ENCODE measurements at regions not wholly inside any gene's neighbourhood (a gene's known extent, or its start where the extent isn't known, plus 50 kb on each side); places are given as distances from the start of the nearest gene placed in this dataset.
"Not testable (repeated sequence)": the region's sequence is repeated elsewhere in the genome, so short reads cannot be mapped to it uniquely, and the experiment has no call there.

DNA sequence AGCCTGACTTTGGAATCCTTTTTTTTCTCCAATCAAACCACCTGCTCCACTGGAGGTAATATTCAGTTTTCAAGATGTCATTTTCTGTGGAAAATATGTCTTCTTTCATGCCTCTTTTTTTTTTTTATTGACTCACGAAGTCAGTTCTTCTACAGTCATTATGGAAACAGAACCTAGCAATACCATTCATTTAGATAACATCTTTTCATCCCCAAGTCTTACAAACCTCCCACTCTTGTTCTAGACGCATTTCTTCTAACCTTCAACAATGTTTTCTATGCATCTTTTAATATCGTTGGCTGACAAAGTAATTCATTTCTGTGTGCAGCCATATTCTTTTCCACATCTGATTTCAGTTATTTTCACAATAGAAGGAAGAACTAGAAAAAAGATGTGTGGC is 474.3 kb upstream of the CCDC196 start:
- DNase-seq (ENCODE audit: low read depth, low spot score) = no peak

DNA sequence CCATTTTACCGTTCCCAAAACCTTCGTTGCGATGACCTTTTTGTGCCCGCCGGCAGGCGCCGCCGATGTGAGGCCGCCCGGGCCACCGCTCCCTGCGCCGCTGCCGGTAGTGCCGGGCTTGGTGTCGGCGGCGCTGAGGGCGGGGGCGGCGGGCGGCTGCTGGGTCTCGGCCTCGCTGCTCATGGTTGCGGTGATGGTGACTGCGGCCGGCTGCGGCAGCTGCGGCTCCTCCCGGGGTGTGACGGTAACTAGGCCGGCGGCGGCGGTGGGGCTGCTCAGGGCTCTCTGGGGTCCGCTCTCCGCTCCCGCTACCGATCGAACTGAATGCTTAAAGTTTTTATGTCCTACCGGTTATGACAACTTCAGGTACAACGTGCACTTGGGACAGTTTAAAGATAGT is 472.6 kb upstream of the CCDC196 start:
- not testable (repeated sequence) for DNase-seq (ENCODE audit: low read depth, low spot score)

DNA sequence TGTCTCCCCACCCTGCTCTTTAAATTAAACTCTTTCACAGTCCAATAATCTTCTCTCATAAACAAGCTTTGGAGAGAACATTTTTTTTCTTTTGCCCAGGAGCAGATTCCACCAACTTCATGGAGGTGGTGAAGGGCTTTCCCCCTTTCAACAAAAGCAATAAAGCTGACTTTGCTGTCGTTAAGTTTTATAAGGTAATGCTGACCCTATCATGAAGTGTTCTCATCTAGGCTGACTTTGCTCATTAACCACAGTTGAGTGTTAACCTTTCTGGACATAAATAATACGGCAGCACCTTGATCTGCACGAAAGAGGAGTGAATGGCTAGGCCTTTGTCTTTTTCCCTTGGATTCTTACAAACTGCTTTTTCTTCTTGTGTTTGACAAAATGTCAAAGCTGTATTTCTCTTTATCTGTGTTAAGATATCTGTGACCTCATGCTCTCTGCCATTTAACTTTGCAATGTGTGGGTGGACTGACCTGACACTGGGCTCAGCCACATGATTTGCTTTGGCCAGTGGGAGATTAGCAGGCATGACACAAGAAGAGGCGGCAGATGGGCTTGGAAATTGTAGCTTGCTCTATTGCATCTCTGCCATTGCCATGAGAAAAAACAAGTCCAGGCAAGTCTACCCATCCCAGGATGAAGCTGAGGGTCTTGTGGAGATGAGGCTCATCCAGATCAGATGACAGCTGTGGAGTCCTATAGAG is 470.9 kb upstream of the CCDC196 start:
- no peak for DNase-seq (ENCODE audit: low read depth, low spot score)

DNA sequence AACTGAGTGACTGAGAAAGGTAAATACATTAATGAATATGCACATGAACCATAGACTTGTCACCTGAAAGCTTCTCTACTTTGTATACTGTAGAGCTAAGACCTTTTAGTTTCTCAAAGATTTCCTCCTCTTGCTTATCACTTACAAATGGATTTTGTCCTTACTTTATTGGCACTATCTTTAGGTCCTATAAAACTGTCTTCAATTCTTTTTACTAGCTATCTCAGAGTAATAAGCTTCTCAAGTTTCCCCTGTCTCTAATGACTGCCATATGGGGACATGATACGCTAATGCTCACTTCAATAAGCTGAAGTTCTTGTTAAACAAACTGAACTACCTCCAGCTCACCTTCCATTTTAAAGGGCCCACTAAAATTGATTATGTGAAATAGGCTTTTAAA is 468.2 kb upstream of the CCDC196 start:
- DNase-seq (ENCODE audit: low read depth, low spot score) = no peak

DNA sequence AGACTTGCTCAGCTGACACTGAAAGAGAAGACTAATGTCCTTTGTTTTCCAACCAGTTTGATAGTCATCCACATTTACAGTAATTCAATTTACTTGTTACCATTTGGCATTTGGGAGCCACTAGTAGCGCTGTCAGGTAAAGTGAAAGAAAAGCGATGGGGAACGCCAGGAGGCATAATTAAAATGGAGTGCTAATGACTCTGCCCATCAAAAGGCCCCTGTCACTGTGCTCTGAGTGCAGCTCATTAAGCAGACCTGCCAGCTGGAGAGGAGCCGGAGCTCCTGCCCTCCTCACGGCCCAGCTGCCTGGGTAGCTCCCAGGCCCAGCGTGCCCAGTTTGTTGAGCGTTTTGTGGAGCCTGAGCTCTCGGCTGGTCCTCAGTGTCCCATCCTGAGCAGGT is 463.6 kb upstream of the CCDC196 start:
- no peak for DNase-seq (ENCODE audit: low read depth, low spot score)

- no peak for DNase-seq (ENCODE audit: low read depth, low spot score)
Observed at GRCh38 chr14:66025779-66026178, 460.4 kb upstream of the CCDC196 start.

- not testable (repeated sequence) for DNase-seq (ENCODE audit: low read depth, low spot score)
Observed at GRCh38 chr14:66031981-66032380, 454.2 kb upstream of the CCDC196 start.

- no peak for DNase-seq (ENCODE audit: low read depth, low spot score)
Observed at GRCh38 chr14:66032800-66033199, 453.4 kb upstream of the CCDC196 start.

- DNase-seq (ENCODE audit: low read depth, low spot score) = no peak
Observed at GRCh38 chr14:66036547-66036946, 449.6 kb upstream of the CCDC196 start.

- DNase-seq (ENCODE audit: low read depth, low spot score) = no peak
Observed at GRCh38 chr14:66037361-66037760, 448.8 kb upstream of the CCDC196 start.

GRCh38 chr14:66038212-66038611 is 448.0 kb upstream of the CCDC196 start:
- no peak for DNase-seq (ENCODE audit: low read depth, low spot score)

DNA sequence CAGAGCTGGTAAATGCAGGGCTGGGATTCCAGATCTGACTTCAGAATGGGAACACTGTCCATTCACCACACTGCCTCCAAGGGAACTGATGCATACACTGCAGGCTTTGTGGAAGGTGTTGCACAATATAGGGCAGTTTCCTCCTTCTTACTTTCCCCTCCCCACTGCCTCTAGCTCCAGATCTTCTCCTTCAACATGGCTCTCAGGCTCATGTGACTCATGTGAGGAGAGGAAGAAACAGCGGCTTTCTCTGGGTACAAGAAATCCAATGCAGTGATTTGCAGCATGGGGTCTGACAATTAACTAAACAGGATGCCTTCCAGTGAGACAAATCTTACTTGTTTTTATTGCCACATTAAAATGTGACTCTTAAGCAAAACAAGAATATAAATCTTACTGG is 447.6 kb upstream of the CCDC196 start:
- no peak for DNase-seq (ENCODE audit: low read depth, low spot score)

- no peak for DNase-seq (ENCODE audit: low read depth, low spot score)
Observed at GRCh38 chr14:66039495-66039894, 446.7 kb upstream of the CCDC196 start.

DNA sequence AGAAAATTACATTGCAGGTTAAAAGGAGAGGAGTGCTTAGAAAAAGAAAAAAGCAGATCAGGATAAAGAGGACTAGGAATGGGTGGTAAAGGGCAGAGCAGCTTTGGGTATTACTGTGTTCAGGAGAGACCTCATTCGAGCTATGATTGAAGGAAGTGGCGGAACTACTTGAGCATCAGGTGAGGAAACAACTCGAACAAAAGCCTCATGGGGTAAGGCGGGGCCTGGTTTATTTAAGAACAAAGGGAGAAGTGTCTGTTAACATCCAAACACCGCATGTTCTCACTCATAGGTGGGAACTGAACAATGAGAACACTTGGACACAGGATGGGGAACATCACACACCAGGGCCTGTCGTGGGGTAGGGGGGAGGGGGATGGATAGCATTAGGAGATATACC is 444.6 kb upstream of the CCDC196 start:
- DNase-seq (ENCODE audit: low read depth, low spot score) = no peak

- no peak for DNase-seq (ENCODE audit: low read depth, low spot score)
Observed at GRCh38 chr14:66043921-66044320, 442.2 kb upstream of the CCDC196 start.

GRCh38 chr14:66045572-66046021 is 440.6 kb upstream of the CCDC196 start:
- no peak for DNase-seq (ENCODE audit: low read depth, low spot score)

DNA sequence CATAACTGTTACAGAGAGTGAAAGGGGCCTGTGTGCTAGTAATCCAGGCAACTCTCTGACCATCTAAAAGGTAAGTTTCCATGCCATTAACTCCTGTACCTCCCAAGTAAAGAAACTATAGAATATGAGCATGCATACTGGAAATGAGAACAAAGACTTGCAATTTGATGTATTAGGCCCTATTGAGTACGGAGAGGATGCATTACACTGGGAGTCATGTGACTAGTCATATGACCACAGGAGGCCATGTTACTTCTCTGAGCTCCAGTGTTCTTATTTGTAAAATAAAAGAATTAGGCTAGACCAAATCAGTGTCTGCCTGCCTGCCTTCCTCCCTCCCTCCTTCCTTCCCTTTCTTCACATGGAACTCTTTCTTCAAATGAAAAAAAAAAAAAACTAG is 440.1 kb upstream of the CCDC196 start:
- no peak for DNase-seq (ENCODE audit: low read depth, low spot score)

DNA sequence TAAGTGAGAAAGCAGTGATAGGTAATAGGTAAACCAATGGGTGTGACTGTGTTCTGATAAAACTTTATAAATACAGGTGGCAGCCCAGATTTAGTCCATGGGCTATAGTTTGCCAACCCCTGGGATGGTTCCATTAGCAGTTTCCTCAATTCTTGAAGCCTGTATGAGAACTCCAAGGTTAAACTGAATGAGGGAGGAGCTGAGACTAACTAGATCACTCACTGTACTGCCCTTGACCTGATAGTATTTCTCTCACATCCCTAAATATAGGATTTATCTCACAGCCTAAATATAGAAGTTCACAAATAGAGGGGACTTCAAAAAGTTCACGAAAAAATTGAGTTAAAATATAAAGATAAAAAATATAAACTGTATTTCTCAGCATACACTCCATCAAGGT is 439.6 kb upstream of the CCDC196 start:
- no peak for DNase-seq (ENCODE audit: low read depth, low spot score)

DNA sequence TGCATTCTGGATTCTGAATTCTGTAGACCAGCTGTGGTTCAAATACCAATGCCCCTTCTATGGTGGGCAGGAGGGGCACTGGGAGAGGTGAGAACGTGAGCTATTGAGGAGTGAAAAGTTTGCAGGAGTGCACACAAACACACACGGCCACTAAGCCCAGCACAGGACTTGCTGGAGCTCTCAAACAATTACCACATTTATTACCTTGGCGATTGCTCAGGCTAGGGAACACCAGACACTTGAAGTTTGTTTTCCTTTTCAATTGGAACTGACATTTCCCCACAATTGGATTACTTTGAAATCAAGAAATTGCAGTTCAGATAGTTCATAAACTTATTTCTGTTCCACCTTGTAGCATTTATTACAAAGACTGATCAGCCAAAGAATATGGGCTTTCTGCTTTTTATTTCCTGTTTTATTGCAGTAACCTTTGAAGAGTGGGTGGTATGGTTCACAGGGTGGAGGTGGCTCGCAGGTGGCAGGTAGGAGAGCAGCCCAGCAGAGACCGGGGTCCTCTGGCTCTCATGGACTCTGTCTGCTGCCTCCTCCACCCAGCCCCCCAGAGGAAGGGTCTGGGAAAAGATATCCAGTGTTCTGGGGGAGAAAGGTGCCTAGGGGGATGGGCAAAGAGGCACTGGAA is 429.8 kb upstream of the CCDC196 start:
- DNase-seq (ENCODE audit: low read depth, low spot score) = no peak

GRCh38 chr14:66056926-66057552 is 429.1 kb upstream of the CCDC196 start:
- DNase-seq (ENCODE audit: low read depth, low spot score) = no peak

- no peak for DNase-seq (ENCODE audit: low read depth, low spot score)
Observed at GRCh38 chr14:66065188-66065587, 421.0 kb upstream of the CCDC196 start.

DNA sequence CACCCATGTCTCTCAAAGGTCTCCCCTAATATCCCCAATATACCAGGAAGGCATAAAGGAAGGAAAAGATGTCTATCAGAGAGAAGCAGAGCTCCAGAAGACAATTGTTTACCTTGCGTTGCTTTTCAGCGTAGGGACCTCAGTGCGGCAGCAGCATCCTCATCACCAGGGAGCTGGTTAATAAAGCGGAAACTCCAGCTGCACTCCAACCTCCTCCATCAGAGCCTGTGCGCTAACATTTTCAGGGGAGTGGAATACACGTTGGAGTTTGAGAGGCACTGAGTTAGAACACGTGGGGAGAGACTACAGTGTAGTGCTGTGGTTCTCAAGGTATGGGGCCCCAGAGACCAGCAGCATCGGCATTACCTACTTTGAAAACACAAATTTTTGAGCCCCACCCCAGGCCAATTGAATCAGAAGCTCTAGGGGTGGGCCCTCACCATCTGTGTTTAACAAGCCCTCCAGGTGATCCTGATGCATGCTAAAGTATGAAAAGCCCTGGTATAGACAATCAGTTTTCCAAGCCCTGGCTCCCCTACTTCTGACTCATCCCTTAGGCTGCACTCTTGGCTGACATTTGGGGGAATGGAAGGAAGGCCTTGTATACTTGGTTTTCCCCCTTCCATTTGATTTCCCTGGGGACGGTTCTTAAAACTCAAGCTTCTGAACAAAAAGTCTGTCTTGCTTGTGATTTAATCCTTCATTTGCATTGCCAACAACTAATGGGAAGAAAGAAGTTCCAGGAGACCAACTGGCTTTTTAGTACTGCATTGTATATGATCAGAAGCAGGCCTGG is 419.0 kb upstream of the CCDC196 start:
- no peak for DNase-seq (ENCODE audit: low read depth, low spot score)

Measured in brain pericyte (primary cell).